Mammary epithelial cell (primary cell): ENCODE measurements at regions not wholly inside any gene's neighbourhood (a gene's known extent, or its start where the extent isn't known, plus 50 kb on each side); places are given as distances from the start of the nearest gene placed in this dataset.

Experiments used
- CTCF ChIP-seq, 2 donors: IDR thresholded peaks in 1 of 2; conservative IDR thresholded peaks in 1 of 2; 2 replicates each; pipeline ENCODE4 v1.5.1; 2011 to 2012; ENCODE audit warnings: inconsistent platforms in 2 of 2, low read length in 2 of 2, mild to moderate bottlenecking in 2 of 2, control low read depth in 1 of 2, low read depth in 1 of 2; ENCODE audit not compliant: insufficient read depth in 1 of 2; ENCODE audit errors: extremely low read depth in 1 of 2
- EZH2 ChIP-seq: IDR thresholded peaks from 2 replicates; pipeline ENCODE4 v1.6.1; 2012; ENCODE audit warnings: low read length, inconsistent platforms, borderline replicate concordance

GRCh38 chr2:53353135-53354114 lies 414.2 kb upstream of the CHAC2 start:
- TF ChIP-seq CTCF (conservative IDR thresholded peaks at IDR 0.05 in 1 of 2, IDR thresholded peaks at IDR 0.05 in 1 of 2; ENCODE audit: extremely low read depth in 1 of 2, insufficient read depth in 1 of 2, low read depth in 1 of 2, low read length in 2 of 2) (no peak), EZH2 (no peak)
